HG02970 (cell line): ENCODE measurements at regions not wholly inside any gene's neighbourhood (a gene's known extent, or its start where the extent isn't known, plus 50 kb on each side); places are given as distances from the start of the nearest gene placed in this dataset.

Experiments
- ATAC-seq: cut with Tn5 transposase; IDR thresholded peaks from one replicate; pipeline ENCODE4 v1.9.1; 2021; ENCODE audit warnings: mild to moderate bottlenecking, moderate library complexity, moderate number of reproducible peaks; ENCODE audit not compliant: unreplicated experiment, low FRiP score

DNA sequence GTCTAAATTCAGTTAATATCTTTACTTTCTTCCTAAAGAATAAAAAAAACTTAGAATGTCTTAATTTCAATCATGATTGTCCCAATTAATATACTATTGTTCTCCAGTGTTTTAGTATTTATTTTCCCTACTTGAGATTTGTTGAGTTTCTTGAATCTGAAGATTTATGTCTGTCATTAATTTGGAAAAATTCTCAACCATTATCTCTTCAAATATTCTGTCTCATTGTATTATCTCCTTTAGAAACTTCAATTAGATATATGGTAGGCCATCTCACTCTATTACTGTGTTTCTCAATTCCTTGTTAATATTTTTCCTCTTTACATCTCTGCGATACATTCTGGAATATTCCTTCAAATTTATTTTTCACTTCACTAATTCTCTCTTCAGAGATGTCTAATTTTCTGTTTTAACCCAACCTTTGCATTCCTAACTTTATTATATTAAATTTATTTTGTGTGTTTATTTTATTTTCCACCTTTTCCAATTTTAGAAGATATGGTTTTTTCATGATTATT is 268.6 kb downstream of the QKI start:
- no peak for ATAC-seq

DNA sequence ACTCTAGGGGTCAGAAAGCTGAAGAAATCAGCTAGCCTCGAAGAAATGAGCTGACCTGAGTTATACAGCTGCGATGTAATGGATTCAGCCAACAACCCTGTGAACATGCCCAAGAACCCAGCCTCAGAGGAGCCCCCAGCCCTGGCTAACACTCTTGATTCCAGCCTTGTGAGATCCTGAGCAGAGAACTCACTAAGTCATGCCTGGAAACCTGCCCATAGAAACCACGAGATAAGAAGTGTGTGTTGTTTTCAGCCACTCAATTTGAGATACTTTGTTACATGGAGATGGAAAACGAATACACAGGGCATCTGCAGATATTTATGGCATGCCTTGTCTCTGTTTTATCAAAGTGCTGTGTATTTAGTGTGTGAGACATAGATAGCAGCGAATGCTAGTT is 265.2 kb downstream of the QKI start:
- ATAC-seq: no peak

DNA sequence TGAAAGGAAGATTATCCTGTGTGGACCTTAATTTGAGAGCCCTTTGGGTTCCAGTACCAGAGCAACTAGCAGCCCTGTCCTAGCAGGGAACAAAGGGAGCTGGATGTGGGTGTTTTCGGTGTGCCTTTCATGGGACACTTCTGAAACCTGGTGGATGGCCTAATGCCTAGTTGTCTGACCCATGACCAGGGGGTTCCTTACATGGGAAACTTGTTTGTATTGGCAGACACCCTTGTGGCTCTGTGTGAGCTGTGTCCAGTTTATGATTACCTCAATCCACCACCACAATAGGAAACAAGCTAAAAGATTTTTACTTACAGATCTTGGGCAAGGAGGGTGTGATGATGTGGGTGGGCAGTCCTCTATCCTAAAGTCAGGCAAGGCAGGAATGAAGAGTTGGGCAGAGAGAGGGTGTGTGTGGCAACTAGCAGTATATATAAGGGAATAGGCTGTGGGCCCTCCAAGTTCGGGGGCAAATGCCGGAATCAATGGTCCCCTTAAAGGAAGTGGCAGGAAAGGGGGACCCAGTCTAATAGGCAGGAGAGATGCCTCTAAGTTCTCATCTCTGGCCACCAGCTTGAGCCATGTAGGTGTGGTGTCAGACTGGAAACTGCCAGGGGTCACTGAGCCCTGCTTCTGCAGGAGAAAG is 264.6 kb downstream of the QKI start:
- ATAC-seq: no peak

DNA sequence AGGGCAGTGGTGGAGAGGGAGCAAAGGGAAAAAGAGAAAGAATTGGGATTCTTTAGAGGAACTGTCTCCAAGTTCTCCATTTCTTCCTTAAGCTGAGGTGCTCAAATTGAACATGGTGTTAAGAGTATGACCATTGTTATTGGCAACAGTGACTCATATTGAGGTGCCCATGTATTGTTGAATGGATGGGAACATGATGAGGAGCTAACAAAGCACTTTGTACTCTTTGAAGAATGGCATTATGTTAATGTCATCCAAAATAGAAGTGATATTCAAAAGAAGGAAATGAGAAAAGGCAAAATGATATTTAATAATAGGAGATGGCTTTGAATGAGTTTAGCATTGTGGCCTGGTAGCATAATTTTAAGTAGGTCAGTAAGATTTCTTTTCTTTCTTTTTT is 261.1 kb downstream of the QKI start:
- no peak for ATAC-seq

DNA sequence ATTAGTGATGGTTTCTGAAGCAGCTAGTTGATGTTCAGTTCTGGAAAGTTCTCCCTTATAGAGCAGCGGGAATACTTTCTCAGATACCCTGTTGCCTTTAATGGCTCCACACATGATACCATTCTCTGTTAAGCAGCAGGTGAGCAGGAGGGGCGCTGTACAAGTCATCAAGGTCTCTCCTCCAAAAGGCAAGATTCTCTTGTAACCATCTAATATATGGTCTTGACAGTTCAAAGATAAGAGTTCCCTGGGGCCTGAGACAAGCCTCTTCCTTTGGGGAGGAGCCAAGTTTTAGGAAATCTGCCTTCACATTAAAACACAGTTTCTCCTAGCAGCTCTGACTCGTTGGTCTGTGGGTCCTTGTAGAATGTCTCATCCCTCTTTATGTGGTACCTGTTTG is 258.2 kb downstream of the QKI start:
- no peak for ATAC-seq

DNA sequence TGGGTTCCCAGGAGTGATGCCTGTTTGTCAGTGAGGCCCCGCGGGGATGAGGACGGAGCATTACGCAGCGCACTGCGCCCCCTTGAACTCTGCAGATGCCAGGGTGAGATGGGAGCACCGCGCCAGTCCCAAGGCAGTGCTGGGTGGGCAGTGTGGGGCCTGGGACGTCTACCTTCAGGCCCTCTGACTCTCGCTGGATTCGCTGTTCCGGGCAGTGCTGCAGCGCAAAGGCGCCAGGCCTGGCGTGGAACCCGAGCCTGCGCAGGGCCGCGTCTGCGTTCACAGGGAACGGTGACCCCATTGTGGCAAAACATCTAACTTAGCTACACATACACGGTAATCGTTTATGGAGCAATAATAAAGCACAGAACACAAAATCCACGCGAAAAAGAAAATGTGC is 257.3 kb downstream of the QKI start:
- no peak for ATAC-seq

DNA sequence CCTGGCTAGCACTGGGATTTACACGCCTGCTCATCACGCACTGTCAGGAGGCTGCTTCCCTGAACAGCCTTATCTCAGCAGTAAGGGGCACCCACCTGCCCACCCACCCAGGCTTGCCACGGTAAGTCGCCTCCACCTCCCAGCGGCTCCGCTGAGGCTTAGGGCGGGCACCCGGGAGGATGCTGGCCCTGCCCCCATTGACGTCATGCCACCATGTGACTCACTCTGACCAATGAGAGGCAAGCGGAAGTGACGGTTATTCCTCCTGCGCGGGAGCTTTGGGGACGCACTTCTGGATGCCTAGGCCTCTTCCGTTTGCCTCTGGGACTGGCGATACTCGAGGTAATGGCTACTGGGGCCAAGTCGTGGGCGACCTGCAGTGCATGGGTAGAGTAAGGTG is 256.8 kb downstream of the QKI start:
- ATAC-seq: no peak

DNA sequence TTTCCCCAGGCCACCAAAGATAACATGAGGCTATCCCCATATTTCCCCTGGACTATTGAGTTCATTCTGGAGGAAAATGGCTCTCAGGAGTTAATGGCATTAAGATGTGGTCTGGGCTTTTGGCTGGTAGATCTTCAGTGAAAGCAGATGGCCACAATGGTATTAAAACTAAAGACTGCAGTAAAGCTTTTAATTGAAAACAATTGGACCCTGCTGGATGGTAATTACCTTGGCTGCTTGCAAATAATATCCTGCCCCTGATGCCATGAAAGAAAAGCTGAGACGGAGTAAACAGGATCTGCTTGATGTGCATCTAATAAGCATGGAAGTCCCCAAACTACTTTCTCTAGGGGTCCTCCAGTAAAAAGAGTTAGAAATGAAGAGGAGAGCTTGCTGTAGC is 255.8 kb downstream of the QKI start:
- ATAC-seq: no peak

DNA sequence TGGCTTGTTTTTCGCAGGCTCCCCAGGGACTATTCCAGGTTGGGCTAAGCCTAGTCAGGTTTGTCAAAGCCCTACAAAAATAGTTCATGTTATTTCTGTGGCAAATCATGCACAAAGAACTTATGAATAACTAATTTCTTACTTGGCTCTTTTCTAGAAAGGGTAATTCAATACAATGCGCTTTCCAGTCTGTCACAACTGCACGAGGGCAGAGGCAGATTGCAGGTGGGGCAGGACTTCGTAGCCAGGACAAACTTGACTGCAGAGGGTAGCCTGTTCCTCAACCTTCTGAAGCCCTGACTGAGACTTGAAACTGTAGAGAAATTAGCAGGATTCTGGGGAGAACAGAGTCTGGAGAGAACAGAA is 253.5 kb downstream of the QKI start:
- peak; percentile 55 for ATAC-seq

DNA sequence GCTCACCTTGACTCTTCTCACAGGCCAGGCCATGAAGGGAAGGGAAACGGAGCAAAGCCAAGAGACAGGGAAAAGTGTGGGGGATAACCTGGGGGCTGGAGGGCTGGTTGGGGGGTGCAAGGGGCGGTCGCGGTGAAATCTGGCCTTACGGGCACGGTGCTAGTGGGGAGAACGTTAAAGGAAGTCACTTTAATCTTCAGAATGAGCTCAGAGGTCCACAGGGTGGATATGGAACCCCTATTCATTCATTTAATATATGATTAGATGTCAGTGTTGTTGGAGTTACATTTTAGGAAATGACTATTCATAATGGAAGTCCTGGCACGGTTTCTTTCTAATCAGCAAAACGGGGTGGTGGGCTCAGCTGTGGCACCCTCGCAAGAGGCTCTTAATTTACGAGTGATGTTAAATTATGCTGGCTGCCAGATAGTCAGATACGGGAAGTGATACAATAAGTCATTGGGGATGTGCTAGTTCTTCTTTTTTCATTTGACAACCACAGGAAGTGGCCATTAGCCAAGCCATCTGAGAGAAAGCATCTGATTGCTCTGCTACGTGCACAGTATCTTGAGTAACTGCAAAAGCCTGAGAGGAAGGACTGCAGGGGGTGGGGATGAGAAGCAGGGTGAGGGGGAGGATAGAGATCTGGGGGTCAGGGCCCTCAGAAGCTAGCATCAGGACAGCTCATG is 253.0 kb downstream of the QKI start:
- ATAC-seq: peak; percentile 97

DNA sequence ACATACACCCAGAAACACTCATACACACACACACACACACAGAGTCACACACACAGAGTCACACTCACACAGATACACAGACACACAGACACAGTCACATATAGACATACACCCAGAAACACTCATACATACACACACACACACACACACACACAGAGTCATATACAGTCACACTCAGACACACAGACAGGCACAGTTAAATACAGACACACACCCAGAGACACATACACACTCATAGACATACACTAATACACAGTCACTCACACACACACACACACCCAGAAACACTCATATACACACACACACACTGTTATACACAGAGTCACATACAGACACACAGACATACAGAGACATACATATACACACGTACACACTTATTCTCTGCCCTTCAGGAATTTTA is 250.9 kb downstream of the QKI start:
- no peak for ATAC-seq

DNA sequence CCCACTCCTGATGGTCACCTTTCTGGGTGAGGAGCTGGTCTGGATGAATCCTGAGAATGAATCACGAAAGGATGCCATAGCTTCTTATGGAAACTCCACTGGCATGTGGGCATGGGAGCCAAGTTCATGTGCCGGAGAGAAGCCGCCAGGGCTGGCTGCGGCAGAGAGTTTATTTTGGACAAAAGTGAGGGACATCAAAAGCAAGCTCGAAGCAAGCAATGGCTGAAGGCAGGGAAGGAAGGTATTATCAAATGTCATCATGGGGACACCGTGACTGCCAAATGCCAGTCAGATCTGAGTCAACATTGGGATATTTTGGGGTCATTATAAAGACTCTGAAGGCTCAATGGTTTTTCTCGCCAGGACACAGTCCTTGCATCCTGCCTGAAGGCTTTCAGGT is 249.1 kb downstream of the QKI start:
- no peak for ATAC-seq

DNA sequence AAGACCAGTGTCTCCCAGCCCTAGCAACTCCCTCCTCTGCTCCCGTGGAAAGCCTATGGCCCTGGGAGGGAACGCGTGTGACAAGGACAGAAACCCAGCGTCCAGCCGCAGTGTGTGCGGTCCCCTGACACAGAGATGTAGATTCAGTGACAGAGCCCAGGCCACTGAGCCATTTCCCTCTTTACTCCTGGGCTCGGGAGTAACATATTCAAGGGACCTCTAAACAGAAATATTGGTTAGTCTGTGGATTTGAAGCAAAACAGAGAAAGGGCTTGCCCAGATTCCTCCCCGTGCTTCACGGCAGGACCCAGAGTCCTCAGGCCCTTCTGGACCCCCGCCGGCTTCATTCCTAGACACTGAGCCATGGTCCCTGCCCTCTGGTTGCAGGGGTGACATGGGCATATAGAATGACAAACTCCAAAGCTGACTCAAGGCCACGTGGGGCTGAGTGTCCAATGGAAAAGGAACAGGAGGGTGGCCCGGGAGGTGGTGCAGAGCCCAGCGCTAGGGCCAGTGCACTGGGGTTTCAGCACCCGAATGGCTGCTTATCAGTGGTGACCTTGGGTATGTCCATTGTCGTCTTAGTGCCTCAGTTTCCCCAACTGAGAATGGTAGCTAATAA is 248.2 kb downstream of the QKI start:
- ATAC-seq: no peak

DNA sequence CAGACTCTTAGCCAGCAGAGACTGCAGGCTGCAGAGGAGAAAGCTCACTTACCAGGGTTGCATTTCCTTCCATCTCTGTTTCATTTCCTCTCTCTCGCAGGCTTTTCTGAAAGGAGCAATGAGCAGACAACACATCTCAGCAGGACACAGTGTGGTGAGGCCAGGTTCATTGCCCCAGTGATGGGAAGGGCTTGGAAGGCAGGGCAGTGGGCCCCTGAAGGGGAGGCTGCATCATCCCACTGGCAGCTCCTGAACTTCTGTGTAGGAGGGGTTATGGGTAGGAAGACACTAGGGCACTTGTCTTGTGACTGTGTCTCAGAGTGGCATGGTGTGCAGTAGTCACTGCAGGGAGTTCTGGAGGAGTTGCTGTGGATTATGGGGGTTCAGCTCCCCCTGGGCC is 246.8 kb downstream of the QKI start:
- ATAC-seq: peak; percentile 55

DNA sequence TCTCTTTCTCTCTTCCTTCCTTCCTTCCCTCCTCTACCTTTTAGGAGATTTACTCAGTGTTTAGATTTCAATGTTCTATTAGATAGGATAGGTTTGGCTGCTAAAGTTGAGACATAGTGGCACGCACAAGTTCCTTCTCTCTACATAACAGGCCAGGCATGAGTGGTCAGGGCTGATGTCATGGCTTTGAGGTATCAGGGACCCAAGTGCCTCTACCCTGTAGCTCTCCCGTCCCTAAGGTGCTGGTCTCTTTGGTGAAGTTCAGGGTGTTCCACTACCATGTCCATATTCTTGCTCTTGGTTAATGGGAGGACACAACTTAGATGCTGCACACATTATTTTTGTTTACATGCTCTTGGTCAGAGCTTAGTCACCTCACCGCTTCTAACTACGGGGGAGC is 245.3 kb downstream of the QKI start:
- no peak for ATAC-seq

DNA sequence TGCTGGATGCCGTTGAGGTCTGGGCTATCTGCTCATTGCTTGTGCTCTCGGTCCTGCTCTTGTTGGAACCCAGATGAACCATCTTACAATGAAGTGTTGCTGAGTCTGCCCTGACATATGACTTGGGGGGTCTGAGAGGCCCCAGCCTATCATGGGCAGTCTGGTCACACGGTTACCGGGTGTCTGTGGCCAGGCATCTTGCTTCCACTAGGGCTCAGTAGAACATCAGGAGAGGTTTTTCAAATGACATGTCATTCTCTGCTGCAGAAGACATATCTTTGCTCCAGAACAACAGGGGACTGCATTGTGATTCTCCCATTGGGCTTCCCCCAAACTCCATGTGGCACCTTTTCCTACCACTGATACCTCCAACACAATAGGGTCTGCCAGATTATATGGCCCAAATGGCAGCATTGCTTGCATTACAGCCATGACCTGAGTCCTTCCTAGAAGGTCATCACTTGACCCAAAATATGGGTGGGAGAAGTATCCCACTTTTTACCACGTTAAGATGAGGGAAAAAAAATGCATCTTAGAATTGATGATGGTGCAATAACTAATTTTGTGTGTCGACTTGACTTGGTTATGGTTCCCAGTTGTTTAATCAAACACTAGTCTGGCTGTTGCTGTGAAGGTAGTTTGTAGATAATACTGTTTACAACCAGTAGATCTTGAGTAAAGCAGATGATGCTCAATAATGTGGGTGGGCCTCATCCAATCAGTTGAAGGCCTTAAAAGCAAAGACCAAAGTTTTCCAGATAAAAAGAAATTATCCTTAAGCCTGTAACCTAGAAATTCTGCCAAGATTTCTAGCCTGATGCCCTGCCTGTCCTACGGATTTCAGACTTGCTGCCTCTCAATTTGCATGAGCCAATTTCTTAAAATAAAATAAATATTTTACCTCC is 241.0 kb downstream of the QKI start:
- no peak for ATAC-seq

DNA sequence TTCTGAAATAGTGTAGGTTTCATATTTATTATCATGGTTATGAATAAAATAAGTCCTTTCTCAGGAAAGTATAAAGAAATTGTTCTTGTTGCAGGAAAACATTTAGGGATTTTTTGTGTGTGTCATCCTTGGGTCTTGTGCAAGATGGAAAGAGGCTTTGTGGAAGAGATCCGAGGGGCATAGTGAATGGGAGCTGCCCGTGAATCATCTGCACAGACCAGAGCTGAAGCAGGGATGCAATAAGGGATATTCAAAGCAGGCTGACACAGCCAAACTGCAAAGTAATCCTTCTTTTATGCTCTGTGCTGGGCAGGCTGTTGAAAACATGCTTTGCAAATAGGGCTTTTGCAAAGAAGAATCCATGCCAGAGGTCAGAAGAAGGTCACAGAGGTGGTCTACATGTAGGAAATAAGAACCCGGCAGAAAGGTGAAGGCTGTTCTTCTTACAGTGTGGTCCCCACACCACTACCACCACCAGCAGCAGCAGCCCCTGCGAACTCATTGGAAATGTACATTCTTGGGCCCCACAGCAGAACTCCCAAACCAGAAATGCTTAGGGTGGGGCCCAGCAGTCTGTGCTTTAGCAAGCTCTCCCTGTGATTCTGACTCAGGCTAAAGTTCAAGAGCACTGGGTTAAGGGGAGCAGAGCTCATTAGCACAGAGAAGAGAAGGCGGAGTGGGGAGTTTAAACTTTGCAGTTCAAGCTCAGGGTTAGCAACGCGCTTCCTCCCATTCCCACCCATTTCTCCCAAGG is 237.6 kb downstream of the QKI start:
- ATAC-seq: no peak

DNA sequence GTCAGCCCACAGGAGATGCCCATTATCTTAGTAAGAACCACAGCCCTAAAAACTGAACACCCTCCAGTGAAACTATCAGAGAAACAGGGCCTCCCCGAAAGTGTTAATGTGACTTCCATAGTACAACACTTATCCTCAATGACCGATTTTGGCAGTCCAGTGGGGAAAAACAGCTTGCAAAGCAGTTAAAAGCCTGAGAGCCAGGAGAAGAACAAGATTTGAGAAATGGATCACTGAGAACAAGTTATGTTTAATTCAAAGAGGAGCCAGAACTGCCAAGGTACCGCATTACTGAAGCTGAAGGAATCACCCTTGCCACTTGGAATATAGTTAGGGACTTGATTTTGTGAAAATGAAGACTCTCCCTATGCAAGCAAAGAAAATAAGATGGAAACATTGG is 236.9 kb downstream of the QKI start:
- ATAC-seq: no peak

DNA sequence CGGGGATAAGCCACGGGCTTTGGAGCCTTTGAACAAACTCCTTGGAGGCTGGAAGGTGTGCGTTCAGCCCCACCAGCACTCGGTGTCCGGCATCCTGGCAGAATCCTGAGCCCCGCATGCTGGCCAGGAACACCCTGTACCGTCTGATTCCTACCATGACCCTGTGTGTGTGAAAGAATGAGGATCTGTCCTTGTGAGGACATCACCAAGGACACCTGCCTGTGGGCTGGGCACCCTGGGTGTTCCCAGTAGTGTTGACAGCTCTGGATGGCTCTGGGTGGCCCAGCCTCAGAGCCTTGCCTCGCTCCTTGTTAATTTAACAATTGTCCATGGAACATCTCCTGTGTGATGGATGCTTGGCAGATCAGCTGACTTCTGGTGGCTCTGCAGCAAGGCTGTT is 234.3 kb downstream of the QKI start:
- ATAC-seq: no peak

DNA sequence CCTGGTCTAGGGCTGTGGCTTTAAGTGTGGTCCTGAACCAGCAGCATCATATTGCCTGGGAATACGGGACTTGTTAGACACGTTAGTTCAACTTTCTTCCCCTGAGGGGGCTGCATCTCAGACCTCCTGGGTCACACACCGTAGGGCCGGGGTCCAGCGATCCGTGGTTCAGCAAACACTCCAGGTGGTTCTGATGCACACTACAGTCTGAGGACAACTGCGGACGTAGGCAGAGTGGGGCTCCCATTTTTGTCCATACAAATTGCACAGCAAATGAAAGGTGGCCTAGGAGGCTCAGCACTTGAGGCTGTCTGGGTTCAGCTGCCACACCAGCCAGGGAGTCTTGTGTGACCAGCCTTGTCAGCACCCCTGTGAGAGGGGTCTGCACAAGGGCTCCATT is 233.1 kb downstream of the QKI start:
- no peak for ATAC-seq
